Central memory CD4-positive, alpha-beta T cell (primary cell): ENCODE measurements at regions not wholly inside any gene's neighbourhood (a gene's known extent, or its start where the extent isn't known, plus 50 kb on each side); places are given as distances from the start of the nearest gene placed in this dataset.

ENCODE experiments used
- DNase-seq: peaks from one replicate; pipeline ENCODE4 v3.0.0; 2022

- peak; percentile 76 for DNase-seq
Observed at GRCh38 chr12:3947781-3948180, 74.6 kb upstream of the PARP11 start.

- DNase-seq: no peak
Observed at GRCh38 chr12:3945671-3946070, 72.5 kb upstream of the PARP11 start.

- no peak for DNase-seq
Observed at GRCh38 chr12:3944620-3945019, 71.4 kb upstream of the PARP11 start.

GRCh38 chr12:3938042-3938544 is 64.9 kb upstream of the PARP11 start:
- no peak for DNase-seq

GRCh38 chr12:3935078-3935477 is 61.9 kb upstream of the PARP11 start:
- DNase-seq: peak; percentile 63

GRCh38 chr12:3933819-3934192 is 60.6 kb upstream of the PARP11 start:
- no peak for DNase-seq

GRCh38 chr12:3933074-3933818 is 60.0 kb upstream of the PARP11 start:
- peak; percentile 9 for DNase-seq

- DNase-seq: no peak
Observed at GRCh38 chr12:3931776-3932175, 58.6 kb upstream of the PARP11 start.

- peak; percentile 41 for DNase-seq
Observed at GRCh38 chr12:3931206-3931605, 58.0 kb upstream of the PARP11 start.

GRCh38 chr12:3929875-3930615 is 56.8 kb upstream of the PARP11 start:
- no peak for DNase-seq

GRCh38 chr12:3928538-3929184 is 55.5 kb upstream of the PARP11 start:
- no peak for DNase-seq

- DNase-seq: no peak
Observed at GRCh38 chr12:3925621-3926020, 52.4 kb upstream of the PARP11 start.

GRCh38 chr12:3924761-3925160 is 51.6 kb upstream of the PARP11 start:
- DNase-seq: no peak

GRCh38 chr12:3923021-3923420 is 49.8 kb upstream of the PARP11 start:
- DNase-seq: no peak
